ENCODE measurements at regions not wholly inside any gene's neighbourhood (a gene's known extent, or its start where the extent isn't known, plus 50 kb on each side); places are given as distances from the start of the nearest gene placed in this dataset.

GRCh38 chr5:27700526-27700925, 662.1 kb upstream of the CDH9 start:
- DNase-seq (ENCODE audit: low spot score), result no peak
- no peak for TF ChIP-seq CTCF (IDR thresholded peaks at IDR 0.05; ENCODE audit: extremely low read depth, insufficient read depth, missing control alignments)
- in situ Hi-C loops (cut with MboI; ENCODE audit: low pct_unique_long_range_greater_than_20kb, low sequenced_read_pairs, unreplicated experiment), result no loop called here

GRCh38 chr5:27682600-27682999, 644.2 kb upstream of the CDH9 start:
- in situ Hi-C loops (cut with MboI; ENCODE audit: low pct_unique_long_range_greater_than_20kb, low sequenced_read_pairs, unreplicated experiment), result no loop called here
- TF ChIP-seq CTCF (IDR thresholded peaks at IDR 0.05; ENCODE audit: extremely low read depth, insufficient read depth, missing control alignments), result no peak
- DNase-seq (ENCODE audit: low spot score), result no peak

GRCh38 chr5:27652505-27652904, 614.1 kb upstream of the CDH9 start:
- in situ Hi-C loops (cut with MboI; ENCODE audit: low pct_unique_long_range_greater_than_20kb, low sequenced_read_pairs, unreplicated experiment), result no loop called here
- TF ChIP-seq CTCF (IDR thresholded peaks at IDR 0.05; ENCODE audit: extremely low read depth, insufficient read depth, missing control alignments), result peak; percentile 28
- DNase-seq (ENCODE audit: low spot score), result no peak

- TF ChIP-seq CTCF (IDR thresholded peaks at IDR 0.05; ENCODE audit: extremely low read depth, insufficient read depth, missing control alignments), result no peak
- no peak for DNase-seq (ENCODE audit: low spot score)
- in situ Hi-C loops (cut with MboI; ENCODE audit: low pct_unique_long_range_greater_than_20kb, low sequenced_read_pairs, unreplicated experiment), result no loop called here
Measured at GRCh38 chr5:27639005-27639612, 600.7 kb upstream of the CDH9 start.

GRCh38 chr5:27619982-27620381, 581.6 kb upstream of the CDH9 start:
- in situ Hi-C loops (cut with MboI; ENCODE audit: low pct_unique_long_range_greater_than_20kb, low sequenced_read_pairs, unreplicated experiment), result no loop called here
- no peak for DNase-seq (ENCODE audit: low spot score)
- TF ChIP-seq CTCF (IDR thresholded peaks at IDR 0.05; ENCODE audit: extremely low read depth, insufficient read depth, missing control alignments), result no peak

GRCh38 chr5:27612161-27612560, 573.8 kb upstream of the CDH9 start:
- TF ChIP-seq CTCF (IDR thresholded peaks at IDR 0.05; ENCODE audit: extremely low read depth, insufficient read depth, missing control alignments), result no peak
- no peak for DNase-seq (ENCODE audit: low spot score)
- in situ Hi-C loops (cut with MboI; ENCODE audit: low pct_unique_long_range_greater_than_20kb, low sequenced_read_pairs, unreplicated experiment), result no loop called here

GRCh38 chr5:27608992-27609391, 570.6 kb upstream of the CDH9 start:
- in situ Hi-C loops (cut with MboI; ENCODE audit: low pct_unique_long_range_greater_than_20kb, low sequenced_read_pairs, unreplicated experiment), result no loop called here
- TF ChIP-seq CTCF (IDR thresholded peaks at IDR 0.05; ENCODE audit: extremely low read depth, insufficient read depth, missing control alignments), result no peak
- DNase-seq (ENCODE audit: low spot score), result no peak
